ENCODE measurements at regions not wholly inside any gene's neighbourhood (a gene's known extent, or its start where the extent isn't known, plus 50 kb on each side); places are given as distances from the start of the nearest gene placed in this dataset.
"Not testable (repeated sequence)": the region's sequence is repeated elsewhere in the genome, so short reads cannot be mapped to it uniquely, and the experiment has no call there.

DNA sequence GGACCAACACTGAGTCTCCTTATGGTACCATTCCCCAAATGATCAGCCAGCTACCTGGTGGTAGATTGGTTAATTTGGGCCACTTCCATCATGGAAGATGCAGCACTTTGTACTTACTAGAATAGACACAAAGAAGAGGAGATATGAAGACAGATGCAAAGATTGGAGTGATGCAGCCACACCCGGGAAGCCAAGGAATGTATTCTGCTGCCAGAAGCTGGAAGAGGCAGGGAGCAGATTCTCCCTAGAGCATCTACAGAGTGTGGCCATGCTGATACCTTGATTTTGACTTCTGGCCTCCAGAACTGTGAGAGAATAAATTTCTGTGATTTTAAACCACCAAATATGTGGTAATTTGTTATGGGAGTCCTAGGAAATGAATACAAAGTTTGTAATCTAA is 68.9 kb downstream of the FOXD4L6 start:
- not testable (repeated sequence) for TF ChIP-seq POLR2A, EP300 (IDR thresholded peaks at IDR 0.05)
- TF ChIP-seq, protein P1, sequence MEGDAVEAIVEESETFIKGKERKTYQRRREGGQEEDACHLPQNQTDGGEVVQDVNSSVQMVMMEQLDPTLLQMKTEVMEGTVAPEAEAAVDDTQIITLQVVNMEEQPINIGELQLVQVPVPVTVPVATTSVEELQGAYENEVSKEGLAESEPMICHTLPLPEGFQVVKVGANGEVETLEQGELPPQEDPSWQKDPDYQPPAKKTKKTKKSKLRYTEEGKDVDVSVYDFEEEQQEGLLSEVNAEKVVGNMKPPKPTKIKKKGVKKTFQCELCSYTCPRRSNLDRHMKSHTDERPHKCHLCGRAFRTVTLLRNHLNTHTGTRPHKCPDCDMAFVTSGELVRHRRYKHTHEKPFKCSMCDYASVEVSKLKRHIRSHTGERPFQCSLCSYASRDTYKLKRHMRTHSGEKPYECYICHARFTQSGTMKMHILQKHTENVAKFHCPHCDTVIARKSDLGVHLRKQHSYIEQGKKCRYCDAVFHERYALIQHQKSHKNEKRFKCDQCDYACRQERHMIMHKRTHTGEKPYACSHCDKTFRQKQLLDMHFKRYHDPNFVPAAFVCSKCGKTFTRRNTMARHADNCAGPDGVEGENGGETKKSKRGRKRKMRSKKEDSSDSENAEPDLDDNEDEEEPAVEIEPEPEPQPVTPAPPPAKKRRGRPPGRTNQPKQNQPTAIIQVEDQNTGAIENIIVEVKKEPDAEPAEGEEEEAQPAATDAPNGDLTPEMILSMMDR (IDR thresholded peaks at IDR 0.05): not testable (repeated sequence)

All from sigmoid colon (tissue), 4 donors.